Naive B cell (primary cell): ENCODE measurements at regions not wholly inside any gene's neighbourhood (a gene's known extent, or its start where the extent isn't known, plus 50 kb on each side); places are given as distances from the start of the nearest gene placed in this dataset.

Source experiments
- ATAC-seq, 2 donors: fragments of 150-1000 bp; cut with Tn5 transposase; 2 replicates each; pipeline ENCODE4 v1.10.0; 2021; ENCODE audit warnings: low read depth in 2 of 2, mild to moderate bottlenecking in 2 of 2, moderate library complexity in 2 of 2
- DNase-seq: peaks from one replicate; pipeline ENCODE4 v3.0.0; 2022
- H3K27ac Mint-ChIP-seq, 6 donors: one replicate each; pipeline ENCODE4 v1.8.0; 2020 to 2022; ENCODE audit warnings: mild to moderate bottlenecking in 6 of 6, mixed read lengths in 6 of 6, moderate library complexity in 5 of 6, inconsistent platforms in 2 of 6
- H3K27me3 Mint-ChIP-seq, 3 donors: one replicate each; pipeline ENCODE4 v1.8.0; 2021 to 2022; ENCODE audit warnings: mixed read lengths in 3 of 3, mild to moderate bottlenecking in 1 of 3
- H3K36me3 Mint-ChIP-seq, 2 donors: one replicate each; pipeline ENCODE4 v1.8.0; 2020 to 2022; ENCODE audit warnings: mixed read lengths in 2 of 2, inconsistent platforms in 1 of 2, mild to moderate bottlenecking in 1 of 2
- H3K4me1 Mint-ChIP-seq, 3 donors: one replicate each; pipeline ENCODE4 v1.8.0; 2020 to 2022; ENCODE audit warnings: mixed read lengths in 3 of 3, inconsistent platforms in 1 of 3, mild to moderate bottlenecking in 1 of 3, moderate library complexity in 1 of 3
- H3K4me3 Mint-ChIP-seq, 8 donors: one replicate each; pipeline ENCODE4 v1.8.0; 2020 to 2022; ENCODE audit warnings: mild to moderate bottlenecking in 8 of 8, mixed read lengths in 8 of 8, moderate library complexity in 8 of 8, inconsistent platforms in 2 of 8
- H3K9me3 Mint-ChIP-seq, 7 donors: one replicate each; pipeline ENCODE4 v1.8.0; 2020 to 2022; ENCODE audit warnings: mixed read lengths in 7 of 7, mild to moderate bottlenecking in 5 of 7, inconsistent platforms in 2 of 7, moderate library complexity in 1 of 7

DNA sequence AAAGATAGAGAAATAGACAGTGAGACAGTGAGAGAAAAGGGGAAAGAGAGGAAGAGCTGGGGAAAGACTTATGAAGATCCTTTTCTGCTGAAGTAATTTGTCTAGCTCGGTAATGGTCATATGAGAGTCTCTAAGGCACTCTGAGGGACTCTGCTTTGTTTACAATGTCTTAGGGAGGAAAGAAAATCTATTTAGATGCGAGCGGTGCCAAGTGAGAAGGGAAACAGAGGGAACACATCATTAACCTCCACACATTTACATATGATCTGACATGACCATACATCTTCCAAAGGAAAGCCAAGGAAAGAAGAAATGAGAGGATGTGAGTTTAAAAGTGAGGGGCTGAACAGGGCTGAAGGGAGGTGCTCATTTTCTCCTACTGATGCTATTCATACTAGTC, 862.3 kb upstream of the CITED2 start:
- no peak for DNase-seq
- H3K4me1 Mint-ChIP-seq = no peaks in the 10 kb centered on the region
- peak overlapping the region in 1 of 6 donors; percentile 19 for H3K27ac Mint-ChIP-seq
- no peaks in the 10 kb centered on the region for H3K27me3 Mint-ChIP-seq
- ATAC-seq = no peak
- H3K9me3 Mint-ChIP-seq = peaks cover 8 to 26% (median 11%) of the 10 kb centered on the region in 7 donors
- no peak overlapping the region for H3K4me3 Mint-ChIP-seq
- no peaks in the 10 kb centered on the region for H3K36me3 Mint-ChIP-seq

DNA sequence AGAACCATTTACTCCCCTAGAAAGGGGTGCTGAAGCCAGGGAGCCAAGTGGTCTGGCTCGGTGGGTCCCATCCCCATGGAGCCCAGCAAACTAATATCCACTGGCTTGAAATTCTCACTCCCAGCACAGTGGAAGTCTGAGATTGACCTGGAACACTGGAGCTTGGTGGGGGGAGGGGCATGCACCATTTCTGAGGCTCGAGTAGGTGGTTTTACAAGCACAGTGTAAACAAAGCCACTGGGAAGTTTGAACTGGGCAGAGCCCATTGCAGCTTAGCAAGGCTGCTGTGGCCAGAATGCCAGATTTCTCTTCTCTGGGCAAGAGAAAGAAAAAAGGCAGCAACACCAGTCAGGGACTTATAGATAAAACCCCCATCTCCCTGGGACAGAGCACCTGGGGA, 855.8 kb upstream of the CITED2 start:
- Mint-ChIP-seq H3K27me3 (peaks cover 0 to 4% (median 0%) of the 10 kb centered on the region in 3 donors), H3K27ac (no peak overlapping the region), H3K9me3 (peaks cover 12 to 35% (median 17%) of the 10 kb centered on the region in 7 donors), H3K4me3 (no peak overlapping the region), H3K4me1 (no peaks in the 10 kb centered on the region), H3K36me3 (peaks cover 0 to 7% of the 10 kb centered on the region in 2 donors)
- ATAC-seq = no peak
- DNase-seq = no peak

DNA sequence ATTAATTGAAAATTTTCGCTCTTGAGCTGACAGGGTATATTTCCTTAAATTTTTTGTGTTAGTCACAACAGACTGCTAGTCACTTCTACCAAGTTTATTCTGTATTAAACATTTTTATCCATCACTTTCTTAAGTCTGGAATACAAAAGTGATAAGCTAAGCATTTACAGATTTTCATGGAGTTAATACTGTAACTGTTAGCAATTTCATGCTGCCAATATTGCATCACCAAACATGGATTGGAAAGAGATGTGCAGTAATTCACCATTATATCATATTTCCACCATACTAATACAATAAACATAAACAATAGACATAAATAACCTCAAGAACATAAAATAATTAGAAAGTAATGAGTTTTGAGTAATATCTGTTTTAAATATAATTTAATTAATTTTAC, 854.0 kb upstream of the CITED2 start:
- H3K27ac Mint-ChIP-seq = no peak overlapping the region
- peaks cover 8 to 25% (median 15%) of the 10 kb centered on the region in 7 donors for H3K9me3 Mint-ChIP-seq
- peaks cover 0 to 7% of the 10 kb centered on the region in 2 donors for H3K36me3 Mint-ChIP-seq
- ATAC-seq (no peak), DNase-seq (no peak)
- H3K4me3 Mint-ChIP-seq = no peak overlapping the region
- no peaks in the 10 kb centered on the region for H3K4me1 Mint-ChIP-seq
- peaks cover 0 to 4% (median 0%) of the 10 kb centered on the region in 3 donors for H3K27me3 Mint-ChIP-seq

DNA sequence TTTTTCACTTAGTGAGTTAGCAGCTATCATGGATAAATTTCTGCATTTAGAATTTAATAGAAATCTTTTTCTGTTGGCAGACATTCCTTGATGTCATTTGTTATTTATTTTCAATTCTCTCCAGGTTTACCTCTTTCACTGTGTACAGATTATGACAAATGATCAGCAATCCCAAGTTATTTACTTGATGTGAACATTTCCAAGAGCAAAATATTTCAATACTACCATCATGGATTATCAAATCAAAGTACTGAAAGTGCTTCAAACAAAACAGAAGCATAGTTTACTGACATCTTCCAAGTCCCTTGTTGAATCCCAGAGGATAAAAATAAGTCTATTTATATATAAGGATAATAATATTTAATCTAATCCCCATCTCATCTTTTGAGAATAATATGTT, 852.2 kb upstream of the CITED2 start:
- H3K27me3 Mint-ChIP-seq = peaks cover 0 to 4% (median 0%) of the 10 kb centered on the region in 3 donors
- peaks cover 4 to 11% (median 5%) of the 10 kb centered on the region in 7 donors for H3K9me3 Mint-ChIP-seq
- no peak overlapping the region for H3K4me3 Mint-ChIP-seq
- peaks cover 0 to 7% of the 10 kb centered on the region in 2 donors for H3K36me3 Mint-ChIP-seq
- no peaks in the 10 kb centered on the region for H3K4me1 Mint-ChIP-seq
- no peak for DNase-seq
- no peak for ATAC-seq
- no peak overlapping the region for H3K27ac Mint-ChIP-seq

DNA sequence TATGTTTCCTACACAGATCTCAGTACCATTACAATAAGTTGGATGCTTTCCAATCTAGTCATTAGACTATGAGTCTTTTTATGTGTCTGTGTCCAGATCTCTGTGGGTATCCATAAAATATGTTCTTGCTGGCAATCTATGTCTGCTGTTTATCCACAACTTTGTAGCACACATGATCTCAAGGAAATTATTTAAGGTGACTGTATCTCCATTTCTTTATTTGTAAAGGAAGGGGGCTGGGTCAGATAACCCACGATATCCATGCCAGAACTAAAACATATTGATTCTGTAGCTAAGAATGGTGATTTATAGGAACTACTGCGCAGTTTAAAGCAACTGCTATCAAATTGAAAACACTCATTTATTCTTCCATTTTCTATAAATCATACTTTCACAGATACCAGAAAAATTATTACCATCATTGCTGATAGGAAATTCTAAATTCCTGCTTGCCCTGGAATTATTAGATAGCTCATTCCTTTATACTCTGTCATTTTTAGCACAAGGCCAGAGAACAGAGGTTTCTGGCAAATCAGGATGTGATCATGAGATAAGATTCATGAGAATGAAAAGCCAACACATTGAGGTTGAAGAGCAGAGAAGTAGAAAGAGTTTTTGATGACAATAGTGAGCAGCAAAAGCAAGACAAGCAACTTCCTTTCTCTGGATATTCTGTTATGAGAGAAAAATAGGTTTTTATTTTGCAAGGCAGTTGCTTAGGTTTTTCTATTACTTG, 851.4 kb upstream of the CITED2 start:
- Mint-ChIP-seq H3K27ac (no peak overlapping the region), H3K36me3 (no peaks in the 10 kb centered on the region), H3K4me1 (no peaks in the 10 kb centered on the region), H3K27me3 (no peaks in the 10 kb centered on the region), H3K9me3 (peaks cover 0 to 5% (median 1%) of the 10 kb centered on the region in 7 donors), H3K4me3 (no peak overlapping the region)
- no peak for ATAC-seq
- no peak for DNase-seq

DNA sequence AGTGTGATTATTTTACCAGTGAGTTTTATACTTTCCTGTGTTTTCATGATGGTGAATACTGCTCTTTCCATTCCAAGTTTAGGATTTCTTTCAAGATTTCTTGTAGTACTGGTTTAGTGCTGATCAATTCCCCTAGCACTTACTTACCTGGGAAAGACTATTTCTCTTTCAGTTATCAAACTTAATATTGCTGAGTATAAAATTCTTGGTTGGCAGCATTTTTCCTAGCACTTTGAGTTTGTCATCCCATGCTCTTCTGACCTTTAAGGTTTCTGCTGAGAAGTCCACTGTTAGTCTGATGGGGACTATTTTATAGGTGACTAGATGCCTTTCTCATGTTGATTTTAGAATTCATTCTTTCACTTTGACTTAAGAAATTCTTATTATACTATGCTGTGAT, 842.8 kb upstream of the CITED2 start:
- Mint-ChIP-seq H3K9me3 (peaks cover 13 to 37% (median 24%) of the 10 kb centered on the region in 7 donors), H3K4me1 (no peaks in the 10 kb centered on the region), H3K4me3 (no peak overlapping the region), H3K27me3 (no peaks in the 10 kb centered on the region), H3K27ac (no peak overlapping the region), H3K36me3 (peaks cover 0 to 10% of the 10 kb centered on the region in 2 donors)
- no peak for ATAC-seq
- no peak for DNase-seq

DNA sequence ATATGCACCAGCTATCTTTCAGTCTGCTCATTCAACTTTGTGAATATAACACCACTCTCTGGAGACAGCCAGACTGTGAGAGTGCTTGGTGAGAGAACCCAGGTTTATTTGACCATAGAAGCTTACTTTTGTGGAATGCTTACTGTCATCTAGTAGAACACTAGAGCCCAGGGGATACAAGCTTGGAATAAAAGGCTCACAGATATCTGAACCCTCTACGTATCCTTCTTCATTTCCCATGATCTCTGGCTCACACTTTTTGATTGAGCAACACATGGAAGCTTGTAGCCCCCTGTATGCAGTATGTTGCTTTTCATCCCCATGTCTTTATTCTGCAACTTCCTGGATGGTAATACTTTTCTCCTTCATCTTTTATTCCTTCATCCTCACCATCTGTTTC, 835.3 kb upstream of the CITED2 start:
- peaks cover 0 to 7% (median 0%) of the 10 kb centered on the region in 7 donors for H3K9me3 Mint-ChIP-seq
- H3K36me3 Mint-ChIP-seq = no peaks in the 10 kb centered on the region
- ATAC-seq (no peak), DNase-seq (no peak)
- H3K27ac Mint-ChIP-seq = no peak overlapping the region
- H3K27me3 Mint-ChIP-seq = no peaks in the 10 kb centered on the region
- H3K4me1 Mint-ChIP-seq = no peaks in the 10 kb centered on the region
- no peak overlapping the region for H3K4me3 Mint-ChIP-seq

DNA sequence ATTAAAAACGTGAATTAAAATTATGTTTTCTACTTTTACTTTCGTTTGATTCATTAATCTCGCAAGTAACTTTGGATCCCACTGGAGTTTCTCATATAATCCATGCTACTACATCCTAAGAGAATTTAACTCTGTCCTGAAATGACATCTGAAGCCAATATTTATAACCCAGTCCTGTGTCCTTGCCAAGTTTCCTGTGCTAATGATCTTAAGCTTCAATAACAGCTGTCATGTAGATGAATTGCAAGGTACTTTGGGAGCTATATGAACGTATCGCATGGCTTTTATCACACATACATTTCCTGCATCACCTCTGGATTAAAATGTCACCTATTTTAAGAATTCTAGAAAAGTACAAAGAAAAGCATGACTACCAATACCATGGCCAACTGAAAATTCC, 833.8 kb upstream of the CITED2 start:
- Mint-ChIP-seq H3K9me3 (peaks cover 0 to 6% (median 0%) of the 10 kb centered on the region in 7 donors), H3K36me3 (no peaks in the 10 kb centered on the region), H3K27ac (no peak overlapping the region), H3K27me3 (no peaks in the 10 kb centered on the region), H3K4me1 (no peaks in the 10 kb centered on the region), H3K4me3 (no peak overlapping the region)
- ATAC-seq (no peak), DNase-seq (no peak)

DNA sequence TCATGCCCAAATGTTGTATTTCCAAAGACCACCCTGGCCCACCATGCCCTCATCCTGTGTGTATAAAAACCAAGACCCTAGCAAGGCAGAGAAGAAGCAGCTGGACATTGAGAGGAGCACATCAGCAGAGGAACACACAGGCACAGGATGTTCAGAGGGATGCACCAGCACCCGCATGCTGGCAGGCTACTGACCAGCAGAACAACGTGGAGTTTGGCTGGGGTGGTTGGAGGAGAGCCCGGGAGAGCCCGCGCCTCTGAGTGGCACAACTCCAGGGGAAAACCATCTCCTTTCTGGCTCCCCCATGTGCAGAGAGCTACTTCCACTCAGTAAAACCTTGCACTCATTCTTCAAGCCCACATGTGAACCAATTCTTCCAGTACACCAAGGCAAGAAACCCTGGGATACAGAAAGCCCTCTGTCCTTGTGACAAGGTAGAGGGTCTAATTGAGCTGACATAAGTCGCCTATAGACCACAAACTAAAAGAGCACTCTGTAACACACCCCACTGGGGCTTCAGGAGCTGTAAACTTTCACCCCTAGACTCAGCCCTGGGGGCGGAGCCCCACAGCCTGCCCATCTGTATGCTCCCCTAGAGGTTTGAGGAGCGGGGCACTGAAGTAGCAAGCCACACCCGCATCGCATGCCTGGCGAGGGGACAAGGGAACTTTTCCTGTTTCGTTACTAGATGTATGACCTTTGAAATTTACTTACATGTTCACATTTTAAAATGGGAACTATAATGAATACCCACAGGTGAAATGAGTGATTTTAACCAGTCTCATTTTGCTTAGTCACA, 831.5 kb upstream of the CITED2 start:
- H3K4me3 Mint-ChIP-seq = no peak overlapping the region
- H3K27me3 Mint-ChIP-seq = no peaks in the 10 kb centered on the region
- DNase-seq (no peak), ATAC-seq (no peak)
- H3K4me1 Mint-ChIP-seq = no peaks in the 10 kb centered on the region
- no peak overlapping the region for H3K27ac Mint-ChIP-seq
- H3K9me3 Mint-ChIP-seq = peaks cover 0 to 2% (median 0%) of the 10 kb centered on the region in 7 donors
- H3K36me3 Mint-ChIP-seq = no peaks in the 10 kb centered on the region

DNA sequence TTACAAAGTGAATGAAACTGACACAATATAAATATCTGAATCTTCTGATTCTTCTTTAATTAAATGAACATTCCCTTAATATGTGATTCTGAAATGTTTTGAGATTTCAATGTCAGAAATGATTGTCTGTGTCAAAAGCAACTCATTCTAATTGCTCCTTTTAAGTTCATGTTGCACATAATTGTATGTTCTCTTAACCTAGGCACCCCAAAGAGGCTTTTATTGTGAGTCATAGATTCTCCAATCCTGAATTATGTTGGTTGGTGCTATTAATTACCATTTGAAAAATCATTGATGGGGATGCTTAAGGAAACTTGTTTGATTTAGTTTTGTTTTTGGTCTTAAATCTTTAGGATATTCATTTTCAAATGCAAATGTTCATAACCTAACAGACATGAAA, 829.7 kb upstream of the CITED2 start:
- no peaks in the 10 kb centered on the region for H3K27me3 Mint-ChIP-seq
- no peak overlapping the region for H3K27ac Mint-ChIP-seq
- DNase-seq (no peak), ATAC-seq (no peak)
- no peak overlapping the region for H3K4me3 Mint-ChIP-seq
- no peaks in the 10 kb centered on the region for H3K36me3 Mint-ChIP-seq
- H3K4me1 Mint-ChIP-seq = no peaks in the 10 kb centered on the region
- H3K9me3 Mint-ChIP-seq = peaks cover 0 to 2% (median 0%) of the 10 kb centered on the region in 7 donors

DNA sequence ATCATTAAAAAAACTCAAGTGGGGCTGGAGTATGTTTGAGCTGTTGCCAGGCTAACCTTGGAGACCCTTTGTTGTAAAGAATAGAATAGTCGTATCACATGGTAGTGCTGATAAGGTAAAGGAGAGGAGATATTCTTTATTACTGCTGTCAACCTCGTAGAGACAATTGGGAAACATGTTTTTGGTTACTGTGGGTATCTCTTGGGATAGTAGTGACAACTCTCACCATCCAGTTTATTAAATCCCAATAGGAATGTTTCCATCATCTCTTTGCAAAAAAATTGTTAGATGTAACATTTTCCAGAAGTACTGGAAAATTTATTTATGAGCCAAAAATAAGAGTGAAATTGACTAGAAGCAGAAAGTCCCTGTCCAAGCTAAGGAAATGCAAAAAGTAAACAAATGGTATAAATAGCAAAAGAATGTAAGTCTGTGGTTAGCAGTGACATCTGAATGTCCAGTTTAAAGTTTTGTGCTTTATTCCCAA, 829.3 kb upstream of the CITED2 start:
- no peak overlapping the region for H3K27ac Mint-ChIP-seq
- no peaks in the 10 kb centered on the region for H3K36me3 Mint-ChIP-seq
- peaks cover 0 to 2% (median 0%) of the 10 kb centered on the region in 7 donors for H3K9me3 Mint-ChIP-seq
- DNase-seq = no peak
- no peak overlapping the region for H3K4me3 Mint-ChIP-seq
- H3K27me3 Mint-ChIP-seq = no peaks in the 10 kb centered on the region
- no peaks in the 10 kb centered on the region for H3K4me1 Mint-ChIP-seq
- ATAC-seq = no peak

DNA sequence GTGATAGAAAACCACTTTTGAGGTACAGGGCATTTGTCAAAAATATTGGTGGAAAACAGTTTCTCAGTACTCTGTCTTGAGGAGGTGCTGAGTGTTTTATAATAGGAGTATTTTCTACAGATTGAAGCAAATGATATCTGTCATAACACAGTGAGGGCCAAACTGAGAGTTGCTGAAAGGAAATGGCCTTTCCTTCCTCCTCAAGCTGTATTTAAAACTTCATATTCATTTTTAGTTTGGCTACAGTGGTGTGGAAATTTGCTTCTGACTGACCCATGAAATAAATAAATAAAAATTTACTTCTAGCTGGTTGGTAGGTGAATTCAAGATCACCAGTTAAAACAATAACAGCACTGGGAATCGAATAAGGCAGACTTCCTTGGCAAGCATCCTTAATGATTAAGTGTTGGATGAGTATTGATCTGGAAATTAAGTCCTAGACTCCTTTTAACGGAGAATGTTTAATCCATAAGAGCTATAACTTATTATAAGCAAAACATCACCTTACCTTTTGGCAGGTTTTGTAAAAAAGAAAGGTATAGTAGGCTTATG, 828.6 kb upstream of the CITED2 start:
- no peak overlapping the region for H3K4me3 Mint-ChIP-seq

DNA sequence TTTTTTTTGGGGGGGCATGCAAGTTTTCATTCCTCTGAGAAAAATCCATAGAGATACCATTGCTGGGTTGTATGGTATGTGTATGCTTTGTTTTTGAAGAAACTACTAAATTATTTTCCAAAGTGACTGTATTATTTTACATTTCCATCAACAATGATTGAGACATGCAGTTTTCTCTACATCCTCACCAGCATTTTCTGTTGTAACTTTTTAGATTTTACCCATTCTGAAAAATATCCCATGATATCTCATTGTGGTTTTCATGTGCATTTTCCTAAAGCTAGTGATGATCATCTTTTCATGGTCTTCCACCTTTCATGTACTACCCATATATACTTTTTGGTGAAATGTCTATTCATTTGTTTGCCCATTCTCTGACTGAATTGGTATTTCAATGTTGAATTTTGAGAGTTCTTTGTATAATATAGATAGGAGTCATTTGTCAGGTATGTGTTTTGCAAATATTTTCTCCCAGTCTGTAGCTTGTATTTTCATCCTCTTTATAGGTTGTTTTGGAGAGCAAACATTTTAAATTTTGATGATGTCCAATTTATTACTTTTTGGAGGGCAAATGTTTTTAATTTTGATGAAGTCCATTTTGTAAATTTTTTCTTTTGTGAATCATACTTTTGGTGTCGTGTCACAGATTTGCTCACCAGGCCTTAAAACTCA, 827.5 kb upstream of the CITED2 start:
- Mint-ChIP-seq H3K4me1 (no peaks in the 10 kb centered on the region), H3K27me3 (no peaks in the 10 kb centered on the region), H3K36me3 (no peaks in the 10 kb centered on the region), H3K4me3 (no peak overlapping the region), H3K27ac (no peak overlapping the region), H3K9me3 (peaks cover 0 to 2% (median 0%) of the 10 kb centered on the region in 7 donors)
- no peak for DNase-seq
- no peak for ATAC-seq

More for the DNA sequence above, 828.6 kb upstream of the CITED2 start:
- Mint-ChIP-seq H3K27me3 (no peaks in the 10 kb centered on the region), H3K4me1 (no peaks in the 10 kb centered on the region), H3K27ac (no peak overlapping the region), H3K9me3 (peaks cover 0 to 2% (median 0%) of the 10 kb centered on the region in 7 donors), H3K36me3 (no peaks in the 10 kb centered on the region)
- ATAC-seq (no peak), DNase-seq (no peak)
